HG03378 (cell line): ENCODE measurements at regions not wholly inside any gene's neighbourhood (a gene's known extent, or its start where the extent isn't known, plus 50 kb on each side); places are given as distances from the start of the nearest gene placed in this dataset.
"Not testable (repeated sequence)": the region's sequence is repeated elsewhere in the genome, so short reads cannot be mapped to it uniquely, and the experiment has no call there.

Source experiments
- ATAC-seq: cut with Tn5 transposase; IDR thresholded peaks from one replicate; pipeline ENCODE4 v1.9.1; 2021; ENCODE audit warnings: mild to moderate bottlenecking, moderate library complexity; ENCODE audit not compliant: unreplicated experiment

DNA sequence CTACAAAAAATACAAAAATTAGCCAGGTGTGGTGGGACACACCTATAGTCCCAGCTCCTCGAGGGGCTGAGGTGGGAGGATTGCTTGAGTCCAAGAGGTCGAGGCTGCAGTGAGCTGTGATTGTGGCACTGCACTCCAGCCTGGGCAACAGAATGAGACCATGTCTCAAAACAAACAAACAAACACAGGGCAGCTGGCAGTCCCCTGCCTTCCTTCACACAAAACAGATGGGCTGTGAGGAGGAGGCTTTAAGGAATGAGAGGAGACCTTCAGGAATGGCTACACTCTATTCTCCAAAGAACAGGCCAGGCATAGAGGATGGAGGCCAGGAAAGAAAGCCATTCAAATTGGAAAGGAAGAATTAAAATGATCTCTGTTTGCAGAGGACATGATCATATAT lies 65.6 kb upstream of the MAML3 start:
- ATAC-seq: no peak

DNA sequence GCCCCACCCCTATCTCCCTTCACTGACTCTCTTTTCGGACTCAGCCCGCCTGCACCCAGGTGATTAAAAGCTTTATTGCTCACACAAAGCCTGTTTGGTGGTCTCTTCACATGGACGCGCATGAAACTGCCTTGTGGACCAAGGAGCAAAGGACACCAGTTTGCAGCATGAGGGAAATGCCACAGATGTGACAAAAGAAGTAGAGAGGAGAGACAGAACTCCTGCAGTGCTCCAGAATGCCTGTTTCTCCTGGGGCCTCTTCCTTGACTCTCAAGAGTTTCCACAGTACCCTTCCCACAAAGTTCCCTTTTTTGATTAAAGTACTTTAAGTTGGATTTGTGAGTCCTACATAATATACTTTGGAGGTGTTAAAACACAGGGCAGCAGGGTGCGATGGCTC lies 65.1 kb upstream of the MAML3 start:
- not testable (repeated sequence) for ATAC-seq

DNA sequence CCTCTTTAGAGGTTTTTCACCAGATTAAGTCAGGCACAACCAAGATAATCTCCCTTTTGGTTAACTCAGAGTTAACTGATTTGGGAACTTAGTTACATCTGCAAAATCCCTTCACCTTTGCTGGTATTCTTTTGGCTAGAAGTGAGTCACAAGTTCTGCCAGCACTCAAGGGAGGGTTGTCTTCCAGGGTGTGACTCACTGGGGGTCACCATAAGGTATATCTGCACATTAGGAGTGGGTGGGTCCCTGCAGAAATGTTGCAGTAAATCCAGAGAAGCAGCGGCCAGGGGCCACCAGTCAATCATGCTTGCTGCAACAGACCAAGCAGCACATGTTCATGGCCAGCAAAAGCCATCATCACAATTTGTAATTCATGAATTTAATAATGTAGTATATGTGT lies 59.8 kb upstream of the MAML3 start:
- ATAC-seq: no peak

- ATAC-seq: no peak
These were observed 59.1 kb upstream of the MAML3 start for GRCh38 chr4:140213116-140213515.

GRCh38 chr4:140212646-140213045 lies 58.7 kb upstream of the MAML3 start:
- no peak for ATAC-seq

- no peak for ATAC-seq
These were observed 58.2 kb upstream of the MAML3 start for GRCh38 chr4:140212194-140212593.

- no peak for ATAC-seq
These were observed 57.7 kb upstream of the MAML3 start for GRCh38 chr4:140211693-140212092.

- ATAC-seq: no peak
These were observed 57.2 kb upstream of the MAML3 start for GRCh38 chr4:140211161-140211560.

- ATAC-seq: no peak
These were observed 54.9 kb upstream of the MAML3 start for GRCh38 chr4:140208921-140209320.
